Neural cell (in vitro differentiated cells): ENCODE measurements at regions not wholly inside any gene's neighbourhood (a gene's known extent, or its start where the extent isn't known, plus 50 kb on each side); places are given as distances from the start of the nearest gene placed in this dataset.

Experiments
- H2AFZ ChIP-seq: fragments of 200-600, 300-800 bp; sonication (generic), shearing (Covaris generic); 2 replicates; pipeline ENCODE4 v1.6.0; 2014; ENCODE audit warnings: low read depth, mild to moderate bottlenecking, antibody characterized with exemption, low read length, moderate library complexity
- H3F3A ChIP-seq: fragments of 200-600 bp; shearing (Covaris generic); 2 replicates; pipeline ENCODE4 v1.6.1; 2016; ENCODE audit warnings: mild to moderate bottlenecking, moderate library complexity, mixed read lengths, antibody characterized with exemption, low read length; ENCODE audit not compliant: insufficient read depth, poor library complexity, severe bottlenecking
- H3K27ac ChIP-seq: fragments of 200-600, 300-800 bp; sonication (generic), shearing (Covaris generic); 2 replicates; pipeline ENCODE4 v1.5.1; 2014; ENCODE audit warnings: mild to moderate bottlenecking, low read length, moderate library complexity
- H3K27me3 ChIP-seq: fragments of 300-800, 200-600 bp; sonication (generic), shearing (Covaris generic); 2 replicates; pipeline ENCODE4 v1.6.0; 2014; ENCODE audit warnings: mild to moderate bottlenecking, low read depth, low read length, moderate library complexity; ENCODE audit not compliant: insufficient read depth
- H3K36me3 ChIP-seq: fragments of 300-800, 200-600 bp; sonication (generic), shearing (Covaris generic); 2 replicates; pipeline ENCODE4 v1.5.1; 2014; ENCODE audit warnings: mild to moderate bottlenecking, antibody characterized with exemption, low read length, moderate library complexity; ENCODE audit not compliant: insufficient read depth
- H3K4me2 ChIP-seq: fragments of 300-800, 200-600 bp; sonication (generic), shearing (Covaris generic); 2 replicates; pipeline ENCODE4 v1.6.0; 2014; ENCODE audit warnings: mild to moderate bottlenecking, low read length
- H3K4me3 ChIP-seq: fragments of 300-800, 200-600 bp; sonication (generic), shearing (Covaris generic); 2 replicates; pipeline ENCODE4 v1.5.1; 2014; ENCODE audit warnings: mild to moderate bottlenecking, low read length, moderate library complexity
- H3K79me2 ChIP-seq: fragments of 200-600 bp; shearing (Covaris generic); replicated peaks from 2 replicates; pipeline ENCODE4 v1.6.0; 2014; ENCODE audit warnings: mild to moderate bottlenecking, low read length, moderate library complexity; ENCODE audit not compliant: insufficient read depth
- H3K9ac ChIP-seq: fragments of 300-800, 200-600 bp; sonication (generic), shearing (Covaris generic); 2 replicates; pipeline ENCODE4 v1.6.1; 2016; ENCODE audit warnings: mild to moderate bottlenecking, low read length, mixed read lengths
- H3K9me2 ChIP-seq: fragments of 200-600 bp; shearing (Covaris generic); 2 replicates; pipeline ENCODE4 v1.6.1; 2016; ENCODE audit warnings: mild to moderate bottlenecking, low read length, mixed read lengths; ENCODE audit not compliant: insufficient read depth
- H3K9me3 ChIP-seq: fragments of 200-600, 300-800 bp; sonication (generic), shearing (Covaris generic); 2 replicates; pipeline ENCODE4 v1.6.1; 2016; ENCODE audit warnings: mild to moderate bottlenecking, mixed run types, low read length, moderate library complexity, mixed read lengths
- H4K20me1 ChIP-seq: fragments of 200-600 bp; shearing (Covaris generic); 2 replicates; pipeline ENCODE4 v1.6.1; 2016; ENCODE audit warnings: mild to moderate bottlenecking, mixed run types; ENCODE audit not compliant: insufficient read depth
- MXI1 ChIP-seq: fragments of 450-650 bp; conservative IDR thresholded peaks from 2 replicates; pipeline ENCODE4 v1.6.1; 2014; ENCODE audit warnings: antibody characterized with exemption, mild to moderate bottlenecking; ENCODE audit not compliant: poor library complexity, severe bottlenecking
- POLR2AphosphoS5 ChIP-seq: IDR thresholded peaks from 2 replicates; pipeline ENCODE4 v1.6.1; 2012
- RAD21 ChIP-seq: fragments of 450-650 bp; conservative IDR thresholded peaks from 2 replicates; pipeline ENCODE4 v1.6.1; 2014; ENCODE audit warnings: antibody characterized with exemption, mild to moderate bottlenecking, moderate library complexity
- SMC3 ChIP-seq: fragments of 450-650 bp; conservative IDR thresholded peaks from 2 replicates; pipeline ENCODE4 v1.6.1; 2014; ENCODE audit warnings: antibody characterized with exemption, mild to moderate bottlenecking, moderate library complexity; ENCODE audit not compliant: poor library complexity
- TAF1 ChIP-seq: IDR thresholded peaks from 2 replicates; pipeline ENCODE4 v1.6.1; 2012; ENCODE audit warnings: low read depth
- TF ChIP-seq, protein P1 (sequence below): IDR thresholded peaks from 2 replicates; pipeline ENCODE4 v1.6.1; 2012; ENCODE audit warnings: borderline replicate concordance
- TF ChIP-seq, protein P2 (sequence below): fragments of 450-650 bp; IDR thresholded peaks from 2 replicates; pipeline ENCODE4 v1.5.1; 2014; ENCODE audit warnings: antibody characterized with exemption, mild to moderate bottlenecking, moderate library complexity; ENCODE audit not compliant: poor library complexity, severe bottlenecking

DNA sequence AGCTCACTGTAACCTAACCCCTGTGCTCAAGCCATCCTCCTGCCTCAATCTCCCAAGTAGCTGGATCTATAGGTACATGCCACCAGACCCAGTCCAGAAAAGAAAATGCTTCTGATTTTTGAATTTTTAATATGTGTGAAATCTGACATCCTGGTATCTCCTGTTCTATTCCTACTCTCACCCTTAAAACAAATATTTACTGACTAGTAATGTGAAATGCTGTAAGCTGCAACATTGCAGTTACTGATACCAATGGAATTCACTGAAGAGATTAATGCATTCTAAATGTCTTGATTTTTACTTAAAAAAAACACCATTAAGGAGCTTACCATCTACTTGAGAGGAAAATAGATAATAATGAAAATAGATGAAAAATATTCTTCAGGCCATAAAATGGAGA is 162.7 kb upstream of the TSLP start:
- Histone ChIP-seq H3F3A (no peaks in the 10 kb centered on the region), H3K27ac (no peak overlapping the region), H3K9me2 (no peaks in the 10 kb centered on the region), H3K4me2 (no peak overlapping the region), H3K36me3 (no peaks in the 10 kb centered on the region), H3K9me3 (no peaks in the 10 kb centered on the region), H4K20me1 (no peaks in the 10 kb centered on the region), H3K27me3 (no peaks in the 10 kb centered on the region), H3K79me2 (no peaks in the 10 kb centered on the region), H2AFZ (no peak overlapping the region), H3K9ac (no peak overlapping the region), H3K4me3 (no peak overlapping the region)
- TF ChIP-seq SMC3 (no peak), MXI1 (no peak), RAD21 (no peak), POLR2AphosphoS5 (no peak)
- TF ChIP-seq, protein P1, sequence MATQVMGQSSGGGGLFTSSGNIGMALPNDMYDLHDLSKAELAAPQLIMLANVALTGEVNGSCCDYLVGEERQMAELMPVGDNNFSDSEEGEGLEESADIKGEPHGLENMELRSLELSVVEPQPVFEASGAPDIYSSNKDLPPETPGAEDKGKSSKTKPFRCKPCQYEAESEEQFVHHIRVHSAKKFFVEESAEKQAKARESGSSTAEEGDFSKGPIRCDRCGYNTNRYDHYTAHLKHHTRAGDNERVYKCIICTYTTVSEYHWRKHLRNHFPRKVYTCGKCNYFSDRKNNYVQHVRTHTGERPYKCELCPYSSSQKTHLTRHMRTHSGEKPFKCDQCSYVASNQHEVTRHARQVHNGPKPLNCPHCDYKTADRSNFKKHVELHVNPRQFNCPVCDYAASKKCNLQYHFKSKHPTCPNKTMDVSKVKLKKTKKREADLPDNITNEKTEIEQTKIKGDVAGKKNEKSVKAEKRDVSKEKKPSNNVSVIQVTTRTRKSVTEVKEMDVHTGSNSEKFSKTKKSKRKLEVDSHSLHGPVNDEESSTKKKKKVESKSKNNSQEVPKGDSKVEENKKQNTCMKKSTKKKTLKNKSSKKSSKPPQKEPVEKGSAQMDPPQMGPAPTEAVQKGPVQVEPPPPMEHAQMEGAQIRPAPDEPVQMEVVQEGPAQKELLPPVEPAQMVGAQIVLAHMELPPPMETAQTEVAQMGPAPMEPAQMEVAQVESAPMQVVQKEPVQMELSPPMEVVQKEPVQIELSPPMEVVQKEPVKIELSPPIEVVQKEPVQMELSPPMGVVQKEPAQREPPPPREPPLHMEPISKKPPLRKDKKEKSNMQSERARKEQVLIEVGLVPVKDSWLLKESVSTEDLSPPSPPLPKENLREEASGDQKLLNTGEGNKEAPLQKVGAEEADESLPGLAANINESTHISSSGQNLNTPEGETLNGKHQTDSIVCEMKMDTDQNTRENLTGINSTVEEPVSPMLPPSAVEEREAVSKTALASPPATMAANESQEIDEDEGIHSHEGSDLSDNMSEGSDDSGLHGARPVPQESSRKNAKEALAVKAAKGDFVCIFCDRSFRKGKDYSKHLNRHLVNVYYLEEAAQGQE: no peak

DNA sequence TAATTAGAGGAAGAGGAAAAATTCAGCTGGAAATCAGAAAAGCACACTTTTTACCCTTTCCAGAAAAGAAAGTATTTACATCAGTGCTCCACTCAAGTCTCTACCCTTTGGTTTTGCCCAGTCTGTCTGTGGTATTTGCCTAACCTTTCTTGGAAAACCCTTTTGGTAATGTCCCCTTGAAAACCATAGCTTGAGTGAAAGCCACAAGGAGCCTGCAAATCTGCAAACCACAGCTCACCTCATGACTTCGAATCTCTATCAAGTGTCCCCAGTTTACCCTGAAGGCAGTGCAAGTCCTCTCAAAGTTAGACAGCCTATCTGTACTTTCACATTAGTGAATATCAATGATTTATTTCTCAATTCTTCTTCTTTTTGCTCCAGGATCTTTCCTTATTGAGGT is 162.1 kb upstream of the TSLP start:
- H3K4me2 ChIP-seq: no peak overlapping the region

DNA sequence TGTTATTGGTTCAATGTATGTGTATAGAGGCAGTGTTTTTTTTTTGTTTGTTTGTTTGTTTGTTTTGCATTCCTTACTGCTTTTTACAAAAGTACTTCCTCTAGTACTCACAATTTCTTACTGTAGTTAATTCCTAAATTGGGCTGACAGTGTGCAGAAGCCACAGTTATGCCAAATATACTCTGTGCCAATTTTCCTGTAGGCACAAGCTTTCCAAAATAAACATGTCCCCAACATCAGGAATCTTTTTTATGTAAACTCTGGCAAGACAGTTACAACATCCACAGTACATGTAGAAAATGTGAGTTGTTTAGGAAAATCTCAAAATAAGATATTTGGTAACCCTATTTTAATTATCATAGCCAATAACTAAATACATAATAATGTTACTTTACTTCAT is 161.6 kb upstream of the TSLP start:
- no peak overlapping the region for H3K9ac ChIP-seq
- H3K27ac ChIP-seq: no peak overlapping the region
- no peaks in the 10 kb centered on the region for H4K20me1 ChIP-seq
- no peaks in the 10 kb centered on the region for H3F3A ChIP-seq
- H3K36me3 ChIP-seq: no peaks in the 10 kb centered on the region
- H2AFZ ChIP-seq: no peak overlapping the region
- H3K9me2 ChIP-seq: no peaks in the 10 kb centered on the region
- no peak for TF ChIP-seq MXI1
- no peaks in the 10 kb centered on the region for H3K27me3 ChIP-seq
- H3K4me2 ChIP-seq: no peak overlapping the region
- H3K9me3 ChIP-seq: no peaks in the 10 kb centered on the region
- H3K79me2 ChIP-seq: no peaks in the 10 kb centered on the region
- H3K4me3 ChIP-seq: no peak overlapping the region

More for the DNA sequence above, 162.1 kb upstream of the TSLP start:
- Histone ChIP-seq H3K27ac (no peak overlapping the region), H3F3A (no peaks in the 10 kb centered on the region), H3K9me2 (no peaks in the 10 kb centered on the region), H3K27me3 (no peaks in the 10 kb centered on the region), H4K20me1 (no peaks in the 10 kb centered on the region), H3K9ac (no peak overlapping the region), H3K9me3 (no peaks in the 10 kb centered on the region), H3K79me2 (no peaks in the 10 kb centered on the region), H3K36me3 (no peaks in the 10 kb centered on the region), H3K4me3 (no peak overlapping the region), H2AFZ (no peak overlapping the region)
- TF ChIP-seq POLR2AphosphoS5 (no peak), TAF1 (no peak)
- TF ChIP-seq, protein P2, sequence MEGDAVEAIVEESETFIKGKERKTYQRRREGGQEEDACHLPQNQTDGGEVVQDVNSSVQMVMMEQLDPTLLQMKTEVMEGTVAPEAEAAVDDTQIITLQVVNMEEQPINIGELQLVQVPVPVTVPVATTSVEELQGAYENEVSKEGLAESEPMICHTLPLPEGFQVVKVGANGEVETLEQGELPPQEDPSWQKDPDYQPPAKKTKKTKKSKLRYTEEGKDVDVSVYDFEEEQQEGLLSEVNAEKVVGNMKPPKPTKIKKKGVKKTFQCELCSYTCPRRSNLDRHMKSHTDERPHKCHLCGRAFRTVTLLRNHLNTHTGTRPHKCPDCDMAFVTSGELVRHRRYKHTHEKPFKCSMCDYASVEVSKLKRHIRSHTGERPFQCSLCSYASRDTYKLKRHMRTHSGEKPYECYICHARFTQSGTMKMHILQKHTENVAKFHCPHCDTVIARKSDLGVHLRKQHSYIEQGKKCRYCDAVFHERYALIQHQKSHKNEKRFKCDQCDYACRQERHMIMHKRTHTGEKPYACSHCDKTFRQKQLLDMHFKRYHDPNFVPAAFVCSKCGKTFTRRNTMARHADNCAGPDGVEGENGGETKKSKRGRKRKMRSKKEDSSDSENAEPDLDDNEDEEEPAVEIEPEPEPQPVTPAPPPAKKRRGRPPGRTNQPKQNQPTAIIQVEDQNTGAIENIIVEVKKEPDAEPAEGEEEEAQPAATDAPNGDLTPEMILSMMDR: no peak
